Glutamatergic neuron (in vitro differentiated cells): ENCODE measurements at regions not wholly inside any gene's neighbourhood (a gene's known extent, or its start where the extent isn't known, plus 50 kb on each side); places are given as distances from the start of the nearest gene placed in this dataset.
"Not testable (repeated sequence)": the region's sequence is repeated elsewhere in the genome, so short reads cannot be mapped to it uniquely, and the experiment has no call there.

ENCODE experiments used
- DNase-seq: peaks from one replicate; pipeline ENCODE4 v3.0.0; 2022
- H3K27ac Mint-ChIP-seq: one replicate; pipeline ENCODE4 v1.8.0; 2020; ENCODE audit warnings: mild to moderate bottlenecking, mixed read lengths, inconsistent platforms; ENCODE audit not compliant: unreplicated experiment
- H3K27me3 Mint-ChIP-seq: one replicate; pipeline ENCODE4 v1.8.0; 2020; ENCODE audit warnings: mild to moderate bottlenecking, moderate library complexity, mixed read lengths, inconsistent platforms; ENCODE audit not compliant: unreplicated experiment
- H3K36me3 Mint-ChIP-seq: one replicate; pipeline ENCODE4 v1.8.0; 2020; ENCODE audit warnings: mild to moderate bottlenecking, mixed read lengths, inconsistent platforms; ENCODE audit not compliant: unreplicated experiment
- H3K4me1 Mint-ChIP-seq: one replicate; pipeline ENCODE4 v1.8.0; 2020; ENCODE audit warnings: mild to moderate bottlenecking, low read depth, mixed read lengths, inconsistent platforms; ENCODE audit not compliant: unreplicated experiment
- H3K4me3 Mint-ChIP-seq: one replicate; pipeline ENCODE4 v1.8.0; 2020; ENCODE audit warnings: mild to moderate bottlenecking, mixed read lengths, inconsistent platforms; ENCODE audit not compliant: unreplicated experiment
- H3K9me3 Mint-ChIP-seq: one replicate; pipeline ENCODE4 v1.8.0; 2020; ENCODE audit warnings: mild to moderate bottlenecking, moderate library complexity, mixed read lengths, inconsistent platforms; ENCODE audit not compliant: unreplicated experiment
- TF ChIP-seq, protein P1 (sequence below): fragments of 200-600 bp; sonication (generic); IDR thresholded peaks from one replicate; pipeline ENCODE4 v1.5.0; 2021; ENCODE audit not compliant: partially characterized antibody, unreplicated experiment

DNA sequence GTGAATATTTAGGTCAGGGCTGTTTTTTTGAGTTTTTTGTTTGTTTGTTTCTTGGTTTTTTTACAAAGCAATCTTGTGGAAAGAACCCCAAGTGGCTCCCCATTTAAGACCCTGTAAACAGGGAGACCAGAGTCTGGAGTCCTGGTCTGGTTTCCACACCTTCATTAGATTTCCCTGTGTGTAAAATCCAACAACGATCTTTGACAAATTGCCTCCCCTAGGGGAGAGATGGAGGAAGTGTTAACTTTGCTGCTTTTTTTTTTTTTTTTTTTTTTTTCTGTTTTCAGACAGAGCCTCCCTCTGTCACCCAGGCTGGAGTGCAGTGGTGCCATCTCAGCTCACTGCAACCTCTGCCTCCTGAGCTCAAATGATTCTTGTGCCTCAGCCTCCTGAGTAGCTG is 77.4 kb downstream of the ART5 start:
- H3K36me3 Mint-ChIP-seq, H3K4me1 Mint-ChIP-seq, DNase-seq, H3K27me3 Mint-ChIP-seq, H3K4me3 Mint-ChIP-seq, H3K27ac Mint-ChIP-seq, H3K9me3 Mint-ChIP-seq: not testable (repeated sequence)
- TF ChIP-seq, protein P1, sequence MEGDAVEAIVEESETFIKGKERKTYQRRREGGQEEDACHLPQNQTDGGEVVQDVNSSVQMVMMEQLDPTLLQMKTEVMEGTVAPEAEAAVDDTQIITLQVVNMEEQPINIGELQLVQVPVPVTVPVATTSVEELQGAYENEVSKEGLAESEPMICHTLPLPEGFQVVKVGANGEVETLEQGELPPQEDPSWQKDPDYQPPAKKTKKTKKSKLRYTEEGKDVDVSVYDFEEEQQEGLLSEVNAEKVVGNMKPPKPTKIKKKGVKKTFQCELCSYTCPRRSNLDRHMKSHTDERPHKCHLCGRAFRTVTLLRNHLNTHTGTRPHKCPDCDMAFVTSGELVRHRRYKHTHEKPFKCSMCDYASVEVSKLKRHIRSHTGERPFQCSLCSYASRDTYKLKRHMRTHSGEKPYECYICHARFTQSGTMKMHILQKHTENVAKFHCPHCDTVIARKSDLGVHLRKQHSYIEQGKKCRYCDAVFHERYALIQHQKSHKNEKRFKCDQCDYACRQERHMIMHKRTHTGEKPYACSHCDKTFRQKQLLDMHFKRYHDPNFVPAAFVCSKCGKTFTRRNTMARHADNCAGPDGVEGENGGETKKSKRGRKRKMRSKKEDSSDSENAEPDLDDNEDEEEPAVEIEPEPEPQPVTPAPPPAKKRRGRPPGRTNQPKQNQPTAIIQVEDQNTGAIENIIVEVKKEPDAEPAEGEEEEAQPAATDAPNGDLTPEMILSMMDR: peak; percentile 54

DNA sequence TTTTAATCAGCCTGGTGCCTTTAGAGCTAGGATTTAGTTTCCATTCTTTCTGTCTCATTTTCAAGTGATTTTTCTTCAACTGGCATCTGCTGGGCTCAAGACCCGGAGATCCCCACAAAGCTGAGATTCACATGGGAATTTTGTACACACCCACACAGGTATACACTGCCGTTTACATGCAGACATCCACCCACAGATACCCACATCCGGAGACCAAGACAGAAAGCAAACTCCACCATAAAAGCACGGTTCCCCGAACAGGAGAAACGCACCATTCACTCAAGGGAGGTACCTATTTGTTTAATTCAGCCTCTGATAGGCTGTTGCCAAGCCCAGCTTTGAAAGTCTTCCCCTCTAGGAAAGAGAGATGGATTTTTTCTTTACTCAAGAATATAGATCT is 87.2 kb downstream of the ART5 start:
- H3K4me1 Mint-ChIP-seq, H3K9me3 Mint-ChIP-seq, H3K36me3 Mint-ChIP-seq, H3K27me3 Mint-ChIP-seq, H3K27ac Mint-ChIP-seq, DNase-seq, H3K4me3 Mint-ChIP-seq: not testable (repeated sequence)

DNA sequence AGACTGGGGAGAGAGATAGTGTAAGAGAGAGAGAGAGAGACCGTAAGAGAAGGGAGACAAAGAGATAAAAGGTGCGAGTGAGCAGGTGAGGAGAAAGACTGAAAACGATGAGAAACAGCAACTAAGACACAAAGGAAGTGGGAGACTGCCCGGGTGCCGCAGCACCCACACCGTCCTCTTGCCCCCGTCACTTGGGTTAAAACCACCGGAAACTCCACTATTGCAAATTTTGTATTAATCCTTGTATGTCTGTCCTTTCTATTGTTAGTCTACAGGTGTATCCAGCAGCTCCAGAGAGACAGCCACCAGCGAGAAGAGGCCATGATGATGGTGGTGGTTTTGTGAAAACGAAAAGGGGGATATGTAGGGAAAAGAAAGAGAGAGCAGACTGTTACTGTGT is 96.8 kb downstream of the ART5 start:
- not testable (repeated sequence) for H3K27me3 Mint-ChIP-seq, H3K27ac Mint-ChIP-seq, H3K4me1 Mint-ChIP-seq, DNase-seq, H3K36me3 Mint-ChIP-seq, H3K4me3 Mint-ChIP-seq, H3K9me3 Mint-ChIP-seq

DNA sequence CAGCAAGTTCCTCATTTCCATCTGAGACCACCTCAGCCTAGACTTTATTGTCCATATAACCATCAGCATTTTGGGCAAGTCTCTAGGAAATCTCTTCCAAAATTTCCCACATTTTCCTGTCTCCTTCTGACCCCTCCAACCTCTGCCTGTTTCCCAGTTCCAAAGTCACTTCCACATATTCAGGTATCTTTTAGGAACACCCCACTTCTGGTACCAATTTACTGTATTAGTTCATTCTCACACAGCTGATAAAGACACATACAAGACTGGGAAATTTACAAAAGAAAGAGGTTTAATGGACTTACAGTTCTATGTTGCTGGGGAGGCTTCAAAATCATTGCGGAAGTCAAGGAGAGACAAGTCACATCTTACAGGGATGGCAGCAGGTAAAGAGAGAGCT is 103.6 kb downstream of the ART5 start:
- H3K4me3 Mint-ChIP-seq, DNase-seq, H3K27ac Mint-ChIP-seq, H3K36me3 Mint-ChIP-seq, H3K4me1 Mint-ChIP-seq, H3K27me3 Mint-ChIP-seq, H3K9me3 Mint-ChIP-seq: not testable (repeated sequence)

DNA sequence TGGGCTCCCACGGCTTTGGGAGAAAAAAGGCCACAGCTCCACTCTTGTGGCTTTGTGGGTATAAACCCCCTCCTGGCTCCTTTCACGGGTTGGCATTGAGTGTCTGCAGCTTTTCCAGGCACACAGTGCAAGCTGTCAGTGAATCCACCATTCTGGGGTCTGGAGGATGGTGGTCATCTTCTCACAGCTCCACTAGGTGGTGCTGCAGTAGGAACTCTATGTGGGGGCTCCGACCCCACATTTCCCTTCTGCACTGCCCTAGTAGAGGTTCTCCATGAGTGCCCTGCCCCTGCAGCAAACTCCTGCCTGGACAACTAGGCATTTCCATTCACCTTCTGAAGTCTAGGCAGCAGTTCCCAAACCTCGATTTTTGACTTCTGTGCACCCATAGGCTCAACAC is 104.5 kb downstream of the ART5 start:
- not testable (repeated sequence) for H3K9me3 Mint-ChIP-seq, H3K27me3 Mint-ChIP-seq, H3K4me3 Mint-ChIP-seq

DNA sequence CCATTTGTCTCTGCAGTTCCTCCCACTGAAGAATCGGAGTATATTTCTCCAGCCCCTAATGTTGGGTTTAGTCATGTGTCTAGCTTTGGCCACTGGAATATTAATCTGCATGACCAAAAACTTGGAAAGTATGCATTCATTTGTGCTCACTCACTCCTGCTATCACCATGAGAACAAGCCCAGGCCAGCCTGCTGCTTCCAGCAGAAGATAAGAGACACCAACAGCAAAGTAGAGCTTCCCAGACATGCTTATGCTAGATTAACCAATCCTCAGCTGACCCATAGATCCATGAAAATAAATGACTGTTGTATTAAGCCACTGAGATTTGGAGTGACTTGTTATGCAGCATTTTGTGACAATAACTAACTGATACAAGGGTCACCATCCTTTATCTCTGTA is 108.8 kb downstream of the ART5 start:
- H3K4me1 Mint-ChIP-seq: not testable (repeated sequence)

More for the DNA sequence above, 104.5 kb downstream of the ART5 start:
- H3K4me1 Mint-ChIP-seq, H3K36me3 Mint-ChIP-seq, H3K27ac Mint-ChIP-seq, DNase-seq: not testable (repeated sequence)

DNA sequence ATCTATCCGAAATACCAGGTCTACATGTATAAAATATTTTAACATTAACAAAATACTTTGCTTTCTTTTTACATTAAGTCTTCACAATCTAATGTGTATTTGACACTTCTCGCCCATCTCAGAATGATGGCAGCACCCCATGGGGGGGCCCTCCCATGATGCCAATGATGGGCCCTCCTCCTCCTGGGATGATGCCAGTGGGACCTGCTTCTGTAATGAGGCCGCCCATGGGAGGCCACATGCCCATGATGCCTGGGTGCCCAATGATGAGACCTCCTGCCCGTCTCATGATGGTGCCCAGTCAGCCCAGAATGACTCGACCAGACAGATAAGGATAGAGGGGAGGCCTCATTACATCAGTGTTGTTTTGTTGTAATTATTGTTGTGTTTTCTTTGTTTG is 110.5 kb downstream of the ART5 start:
- not testable (repeated sequence) for DNase-seq, H3K27me3 Mint-ChIP-seq, H3K4me1 Mint-ChIP-seq, H3K36me3 Mint-ChIP-seq, H3K4me3 Mint-ChIP-seq, H3K9me3 Mint-ChIP-seq, H3K27ac Mint-ChIP-seq

More for the DNA sequence above, 108.8 kb downstream of the ART5 start:
- not testable (repeated sequence) for H3K4me3 Mint-ChIP-seq, H3K9me3 Mint-ChIP-seq, DNase-seq, H3K27me3 Mint-ChIP-seq, H3K27ac Mint-ChIP-seq, H3K36me3 Mint-ChIP-seq

DNA sequence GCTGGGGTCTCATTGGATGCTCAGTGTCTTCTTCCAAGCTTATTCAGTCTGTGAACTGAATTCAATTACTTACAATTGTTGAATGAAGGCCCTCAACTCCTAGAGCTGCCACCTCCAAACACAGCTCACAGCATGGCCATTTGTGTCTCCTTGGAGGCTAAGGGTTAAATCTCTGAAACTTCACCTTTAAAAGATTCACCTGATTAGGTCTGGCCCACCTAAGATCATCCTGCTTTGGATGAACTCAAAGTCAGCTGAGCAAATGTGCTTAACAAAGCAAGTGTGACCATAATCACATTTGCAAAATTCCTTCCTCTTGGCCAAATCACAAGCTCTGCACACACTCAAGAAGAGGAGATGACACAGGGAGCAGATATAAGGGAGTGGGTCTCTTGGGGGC is 118.2 kb downstream of the ART5 start:
- H3K27me3 Mint-ChIP-seq, H3K27ac Mint-ChIP-seq, DNase-seq, H3K9me3 Mint-ChIP-seq, H3K4me3 Mint-ChIP-seq, H3K4me1 Mint-ChIP-seq: not testable (repeated sequence)
- peaks cover 14% of the 10 kb centered on the region for H3K36me3 Mint-ChIP-seq

DNA sequence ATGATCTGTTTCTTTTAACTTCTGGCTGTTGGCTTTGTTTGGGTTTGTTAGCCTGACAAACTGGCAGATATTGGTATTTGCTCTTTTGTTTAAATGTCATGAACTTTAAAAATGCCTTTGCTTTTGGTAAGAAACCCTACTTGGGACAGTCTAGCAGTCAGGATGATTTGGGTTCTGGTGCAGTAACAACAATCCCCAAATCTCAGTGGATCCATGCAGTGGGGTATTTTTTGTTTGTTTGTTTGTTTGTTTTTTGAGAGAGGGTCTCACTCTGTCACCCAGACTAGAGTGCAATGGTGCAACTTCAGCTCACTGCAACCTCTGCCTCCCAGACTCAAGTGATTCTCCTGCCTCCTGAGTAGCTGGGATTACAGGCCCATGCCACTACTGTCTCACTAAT is 120.9 kb downstream of the ART5 start:
- peaks cover 14% of the 10 kb centered on the region for H3K36me3 Mint-ChIP-seq

DNA sequence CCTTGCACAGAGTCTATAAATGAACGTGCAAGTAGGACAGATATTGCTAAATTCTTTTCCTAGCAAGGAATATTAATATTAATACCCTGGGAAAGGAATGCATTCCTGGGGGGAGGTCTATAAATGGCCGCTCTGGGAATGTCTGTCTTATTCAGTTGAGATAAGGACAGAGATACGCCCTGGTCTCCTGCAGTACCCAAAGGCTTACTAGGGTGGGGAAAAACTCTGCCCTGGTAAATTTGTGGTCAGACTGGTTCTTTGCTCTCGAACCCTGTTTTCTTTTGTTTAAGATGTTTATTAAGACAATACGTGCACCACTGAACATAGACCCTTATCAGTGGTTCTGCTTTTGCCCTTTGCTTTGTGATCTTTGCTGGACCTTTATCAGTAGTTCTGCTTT is 122.0 kb downstream of the ART5 start:
- not testable (repeated sequence) for H3K9me3 Mint-ChIP-seq, H3K27me3 Mint-ChIP-seq, DNase-seq, H3K4me1 Mint-ChIP-seq, H3K27ac Mint-ChIP-seq, H3K4me3 Mint-ChIP-seq
- H3K36me3 Mint-ChIP-seq: peaks cover 14% of the 10 kb centered on the region

More for the DNA sequence above, 120.9 kb downstream of the ART5 start:
- H3K9me3 Mint-ChIP-seq, H3K4me3 Mint-ChIP-seq, H3K4me1 Mint-ChIP-seq, H3K27me3 Mint-ChIP-seq, H3K27ac Mint-ChIP-seq, DNase-seq: not testable (repeated sequence)

DNA sequence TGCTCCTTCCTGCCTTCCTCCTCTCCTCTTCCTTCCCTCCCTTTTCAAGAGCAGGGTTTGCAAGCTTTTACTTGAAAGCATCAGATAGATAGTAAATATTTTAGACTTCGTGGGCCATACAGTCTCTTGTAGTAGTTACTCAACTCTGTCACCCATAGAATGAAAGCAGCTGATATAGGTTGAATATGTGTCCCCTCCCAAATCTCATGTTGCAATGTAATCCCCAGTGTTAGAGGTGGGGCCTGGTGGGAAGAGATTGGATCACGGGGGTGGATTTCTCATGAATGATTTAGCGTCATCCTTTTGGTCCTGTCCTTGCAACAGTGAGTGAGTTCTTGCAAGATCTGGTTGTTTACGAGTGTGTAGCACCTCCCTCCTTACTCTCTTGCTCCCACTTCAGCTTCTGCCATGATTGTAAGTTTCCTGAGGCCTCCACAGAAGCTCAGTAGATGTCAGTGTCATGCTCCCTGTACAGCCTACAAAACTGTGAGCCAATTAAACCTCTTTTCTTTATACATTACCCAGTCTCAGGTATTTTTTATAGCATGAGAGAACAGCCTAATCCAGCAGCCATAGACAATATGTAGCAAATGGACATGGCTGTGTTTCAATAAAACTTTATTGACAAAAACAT is 124.7 kb downstream of the ART5 start:
- not testable (repeated sequence) for H3K27ac Mint-ChIP-seq, H3K4me1 Mint-ChIP-seq, DNase-seq, H3K27me3 Mint-ChIP-seq, H3K4me3 Mint-ChIP-seq, H3K9me3 Mint-ChIP-seq
- peaks cover 14% of the 10 kb centered on the region for H3K36me3 Mint-ChIP-seq

DNA sequence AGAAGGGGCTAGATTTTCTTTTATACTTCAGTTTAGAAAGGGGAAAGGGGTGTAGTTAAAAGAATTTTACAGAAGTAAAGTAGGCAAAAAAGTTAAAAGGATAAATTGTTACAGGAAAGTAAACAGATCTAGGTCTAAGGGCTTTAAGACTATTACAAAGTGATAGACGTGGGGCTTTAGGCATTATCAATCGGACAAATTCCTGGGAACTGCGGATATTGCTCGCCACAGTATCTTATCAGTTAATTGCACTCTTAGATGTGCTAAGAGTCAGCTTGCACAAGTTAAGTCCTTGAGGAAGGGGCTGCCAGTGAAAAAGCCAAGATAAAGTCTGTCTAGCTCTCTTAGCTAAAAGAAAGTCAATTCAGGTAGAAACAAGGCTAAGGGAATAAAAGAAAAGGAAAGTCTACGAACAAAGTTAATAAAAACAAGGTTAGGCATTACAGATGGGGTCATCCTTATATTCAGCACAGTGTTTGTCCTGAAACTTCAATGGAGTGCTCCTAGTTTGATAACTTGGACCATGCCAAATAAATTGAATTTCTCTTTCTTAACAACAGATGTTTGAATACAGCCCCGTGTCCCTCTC is 125.4 kb downstream of the ART5 start:
- not testable (repeated sequence) for H3K9me3 Mint-ChIP-seq, H3K4me3 Mint-ChIP-seq, H3K4me1 Mint-ChIP-seq, DNase-seq, H3K27ac Mint-ChIP-seq, H3K27me3 Mint-ChIP-seq
- peaks cover 14% of the 10 kb centered on the region for H3K36me3 Mint-ChIP-seq
